ENCODE measurements at regions not wholly inside any gene's neighbourhood (a gene's known extent, or its start where the extent isn't known, plus 50 kb on each side); places are given as distances from the start of the nearest gene placed in this dataset.

DNA sequence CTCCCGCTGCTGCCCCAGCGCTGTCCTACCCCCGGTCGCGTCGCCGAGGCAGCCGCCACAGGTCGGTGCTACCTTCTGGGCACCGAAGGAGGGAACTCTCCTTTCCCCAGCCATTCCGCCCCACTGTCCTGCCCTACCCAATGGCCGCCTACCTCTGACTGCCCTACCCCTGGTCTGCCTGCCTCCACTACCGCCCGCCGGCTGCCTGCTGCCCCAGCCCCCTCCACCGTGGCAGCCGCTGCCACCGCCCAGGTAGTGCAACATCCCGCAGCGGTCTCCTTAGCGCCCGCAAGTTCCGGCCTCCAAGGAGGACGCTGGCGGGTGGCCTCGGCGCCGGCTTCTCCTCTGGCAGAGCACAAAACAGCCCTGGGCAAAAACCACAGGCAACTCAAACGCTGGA lies 1303.1 kb downstream of the UQCRFS1 start:
- Histone ChIP-seq H4K5ac (ENCODE audit: insufficient read length, low read depth, low read length) (no peak overlapping the region), H3K79me2 (ENCODE audit: insufficient read depth, low read length) (no peaks in the 10 kb centered on the region), H3K23me2 (ENCODE audit: insufficient read length, low read depth, low read length, poor library complexity, severe bottlenecking) (no peaks in the 10 kb centered on the region), H3K23ac (ENCODE audit: insufficient read length, low read depth, low read length) (no peak overlapping the region), H3K9ac (ENCODE audit: extremely low read depth, insufficient read length, low read length) (no peak overlapping the region), H3K18ac (ENCODE audit: insufficient read length, low read depth, low read length) (no peak overlapping the region), H4K8ac (replicated peaks; ENCODE audit: insufficient read length, low read depth, low read length) (no peak overlapping the region), H2BK5ac (ENCODE audit: insufficient read length, low read length) (no peak overlapping the region), H2AK5ac (ENCODE audit: insufficient read length, low read length) (no peak overlapping the region), H2BK12ac (ENCODE audit: insufficient read length, low read depth, low read length) (no peak overlapping the region), H3K14ac (ENCODE audit: insufficient read depth, low read length) (no peak overlapping the region), H3K27ac (ENCODE audit: insufficient read length, low read depth, low read length) (no peak overlapping the region), H4K91ac (ENCODE audit: insufficient read length, low read depth, low read length) (no peak overlapping the region), H4K20me1 (ENCODE audit: control insufficient read depth, insufficient read depth, insufficient read length) (no peaks in the 10 kb centered on the region), H3K79me1 (ENCODE audit: insufficient read depth, low read depth, low read length, poor library complexity, severe bottlenecking) (no peaks in the 10 kb centered on the region), H3K27me3 (ENCODE audit: insufficient read depth, low read length) (no peaks in the 10 kb centered on the region), H3K56ac (ENCODE audit: insufficient read length, low read depth, low read length) (no peak overlapping the region), H3K4me2 (ENCODE audit: insufficient read depth, insufficient read length, low read length) (no peak overlapping the region), H2BK20ac (ENCODE audit: low read depth, low read length, poor library complexity, severe bottlenecking) (no peak overlapping the region), H3K4me1 (ENCODE audit: insufficient read depth, low read length) (no peaks in the 10 kb centered on the region), H3K9me3 (ENCODE audit: control insufficient read depth, low read depth, low read length) (peaks cover 86% of the 10 kb centered on the region), H2BK15ac (ENCODE audit: low read depth, low read length) (no peak overlapping the region), H2AFZ (ENCODE audit: low read length) (no peak overlapping the region), H2BK120ac (ENCODE audit: low read depth, low read length, poor library complexity, severe bottlenecking) (no peak overlapping the region), H3T11ph (ENCODE audit: low read length) (no peak overlapping the region), H3K4ac (ENCODE audit: low read depth, low read length) (no peak overlapping the region)
- TF ChIP-seq, protein P1, sequence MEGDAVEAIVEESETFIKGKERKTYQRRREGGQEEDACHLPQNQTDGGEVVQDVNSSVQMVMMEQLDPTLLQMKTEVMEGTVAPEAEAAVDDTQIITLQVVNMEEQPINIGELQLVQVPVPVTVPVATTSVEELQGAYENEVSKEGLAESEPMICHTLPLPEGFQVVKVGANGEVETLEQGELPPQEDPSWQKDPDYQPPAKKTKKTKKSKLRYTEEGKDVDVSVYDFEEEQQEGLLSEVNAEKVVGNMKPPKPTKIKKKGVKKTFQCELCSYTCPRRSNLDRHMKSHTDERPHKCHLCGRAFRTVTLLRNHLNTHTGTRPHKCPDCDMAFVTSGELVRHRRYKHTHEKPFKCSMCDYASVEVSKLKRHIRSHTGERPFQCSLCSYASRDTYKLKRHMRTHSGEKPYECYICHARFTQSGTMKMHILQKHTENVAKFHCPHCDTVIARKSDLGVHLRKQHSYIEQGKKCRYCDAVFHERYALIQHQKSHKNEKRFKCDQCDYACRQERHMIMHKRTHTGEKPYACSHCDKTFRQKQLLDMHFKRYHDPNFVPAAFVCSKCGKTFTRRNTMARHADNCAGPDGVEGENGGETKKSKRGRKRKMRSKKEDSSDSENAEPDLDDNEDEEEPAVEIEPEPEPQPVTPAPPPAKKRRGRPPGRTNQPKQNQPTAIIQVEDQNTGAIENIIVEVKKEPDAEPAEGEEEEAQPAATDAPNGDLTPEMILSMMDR (conservative IDR thresholded peaks at IDR 0.05): no peak
- no peaks in the 10 kb centered on the region for H3K4me1 Mint-ChIP-seq
- DNase-seq: no peak
- peaks cover 3% of the 10 kb centered on the region for H3K27me3 Mint-ChIP-seq (ENCODE audit: low read depth)
- peaks cover 0 to 24% (median 8%) of the 10 kb centered on the region in 3 experiments; a peak in 6 of 7 replicates for H3K36me3 Mint-ChIP-seq (ENCODE audit: insufficient read depth in 1 of 3, low read depth in 3 of 3)
- H3K9me3 Mint-ChIP-seq: peaks cover 77 to 84% of the 10 kb centered on the region in 2 experiments
- no peak overlapping the region for H3K27ac Mint-ChIP-seq
- H3K4me3 Mint-ChIP-seq: no peak overlapping the region
- no CpG with 5 or more reads among the region's 29 CpGs for WGBS (ENCODE audit: extremely low coverage, insufficient read length, low lambda C conversion rate)
